ENCODE measurements at regions not wholly inside any gene's neighbourhood (a gene's known extent, or its start where the extent isn't known, plus 50 kb on each side); places are given as distances from the start of the nearest gene placed in this dataset.

DNA sequence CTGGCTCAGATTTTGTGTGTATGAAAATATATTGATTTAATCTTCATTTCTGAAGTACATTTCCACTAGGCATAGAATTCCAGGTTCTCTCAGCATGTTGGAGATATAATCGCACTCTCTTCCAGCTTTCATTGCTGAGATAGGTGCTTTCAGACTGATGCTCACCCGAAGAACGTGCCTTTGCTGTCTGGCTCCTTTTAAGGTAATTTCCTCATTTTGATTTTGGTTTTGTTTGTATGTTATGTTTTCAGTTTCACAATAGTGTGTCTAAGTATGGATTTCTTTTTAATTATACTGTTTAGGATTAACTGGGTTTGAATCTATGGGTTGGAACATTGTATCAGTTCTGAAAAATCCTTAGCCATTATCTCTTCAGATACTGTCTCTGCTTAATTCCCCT is 132.0 kb upstream of the NFIB start:
- ChIA-PET CTCF (no interaction called here), POLR2A (no interaction called here), RAD21 (ENCODE audit: low non-redundant PET in 1 of 2, low total read pairs in 2 of 2, uncharacterized antibody in 2 of 2, unreplicated experiment in 2 of 2) (no interaction called here)
- no peak for ATAC-seq
- H3K27me3 ChIP-seq (ENCODE audit: insufficient read depth, low read length) = peaks cover 3% of the 10 kb centered on the region; the same call in 1 of the 2 replicates
- no peak overlapping the region for H3K4me3 ChIP-seq (replicated peaks in 1 of 2; ENCODE audit: low read depth in 1 of 2, low read length in 2 of 2)
- TF ChIP-seq MAX (IDR thresholded peaks at IDR 0.05) = no peak
- no peak for TF ChIP-seq SIN3A (IDR thresholded peaks at IDR 0.05; ENCODE audit: low read depth)
- TF ChIP-seq, protein P1, sequence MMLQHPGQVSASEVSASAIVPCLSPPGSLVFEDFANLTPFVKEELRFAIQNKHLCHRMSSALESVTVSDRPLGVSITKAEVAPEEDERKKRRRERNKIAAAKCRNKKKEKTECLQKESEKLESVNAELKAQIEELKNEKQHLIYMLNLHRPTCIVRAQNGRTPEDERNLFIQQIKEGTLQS (IDR thresholded peaks at IDR 0.05) = no peak
- TF ChIP-seq, protein P2, sequence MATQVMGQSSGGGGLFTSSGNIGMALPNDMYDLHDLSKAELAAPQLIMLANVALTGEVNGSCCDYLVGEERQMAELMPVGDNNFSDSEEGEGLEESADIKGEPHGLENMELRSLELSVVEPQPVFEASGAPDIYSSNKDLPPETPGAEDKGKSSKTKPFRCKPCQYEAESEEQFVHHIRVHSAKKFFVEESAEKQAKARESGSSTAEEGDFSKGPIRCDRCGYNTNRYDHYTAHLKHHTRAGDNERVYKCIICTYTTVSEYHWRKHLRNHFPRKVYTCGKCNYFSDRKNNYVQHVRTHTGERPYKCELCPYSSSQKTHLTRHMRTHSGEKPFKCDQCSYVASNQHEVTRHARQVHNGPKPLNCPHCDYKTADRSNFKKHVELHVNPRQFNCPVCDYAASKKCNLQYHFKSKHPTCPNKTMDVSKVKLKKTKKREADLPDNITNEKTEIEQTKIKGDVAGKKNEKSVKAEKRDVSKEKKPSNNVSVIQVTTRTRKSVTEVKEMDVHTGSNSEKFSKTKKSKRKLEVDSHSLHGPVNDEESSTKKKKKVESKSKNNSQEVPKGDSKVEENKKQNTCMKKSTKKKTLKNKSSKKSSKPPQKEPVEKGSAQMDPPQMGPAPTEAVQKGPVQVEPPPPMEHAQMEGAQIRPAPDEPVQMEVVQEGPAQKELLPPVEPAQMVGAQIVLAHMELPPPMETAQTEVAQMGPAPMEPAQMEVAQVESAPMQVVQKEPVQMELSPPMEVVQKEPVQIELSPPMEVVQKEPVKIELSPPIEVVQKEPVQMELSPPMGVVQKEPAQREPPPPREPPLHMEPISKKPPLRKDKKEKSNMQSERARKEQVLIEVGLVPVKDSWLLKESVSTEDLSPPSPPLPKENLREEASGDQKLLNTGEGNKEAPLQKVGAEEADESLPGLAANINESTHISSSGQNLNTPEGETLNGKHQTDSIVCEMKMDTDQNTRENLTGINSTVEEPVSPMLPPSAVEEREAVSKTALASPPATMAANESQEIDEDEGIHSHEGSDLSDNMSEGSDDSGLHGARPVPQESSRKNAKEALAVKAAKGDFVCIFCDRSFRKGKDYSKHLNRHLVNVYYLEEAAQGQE (IDR thresholded peaks at IDR 0.05; ENCODE audit: low read depth) = no peak
- TF ChIP-seq ZNF274 (IDR thresholded peaks at IDR 0.05; ENCODE audit: low read depth, low read length) = no peak
- TF ChIP-seq ZFX (IDR thresholded peaks at IDR 0.05) = no peak
- no peaks in the 10 kb centered on the region for H3K9me3 ChIP-seq (ENCODE audit: control insufficient read depth in 1 of 2, insufficient read depth in 1 of 2, low read depth in 1 of 2, low read length in 2 of 2)
- no peaks in the 10 kb centered on the region for H3K9me2 ChIP-seq (ENCODE audit: insufficient read depth)
- no peak overlapping the region for H3K27ac ChIP-seq (ENCODE audit: low read depth, low read length)
- no peak overlapping the region for H3K4me2 ChIP-seq (ENCODE audit: low read length)
- no peak overlapping the region for H3K9ac ChIP-seq (ENCODE audit: low read length)
- no peaks in the 10 kb centered on the region for H3K79me2 ChIP-seq (ENCODE audit: insufficient read depth, low read length)
- intact Hi-C loops (cut with micrococcal nuclease) = no loop called here
- no peaks in the 10 kb centered on the region for H3K36me3 ChIP-seq (ENCODE audit: control insufficient read depth in 1 of 2, insufficient read depth in 2 of 2, low read length in 2 of 2)
- no peak for DNase-seq (ENCODE audit: low read depth, low spot score)
- H4K20me1 ChIP-seq (ENCODE audit: insufficient read depth) = no peaks in the 10 kb centered on the region
- no peak overlapping the region for H2AFZ ChIP-seq (ENCODE audit: low read depth, low read length, poor library complexity, severe bottlenecking)
- no TSS peak for BruUV-seq (replicated peaks)
- no peaks in the 10 kb centered on the region for H3K4me1 ChIP-seq (ENCODE audit: control insufficient read depth in 1 of 2, insufficient read depth in 2 of 2, low read length in 2 of 2)

Data from HCT116 (cell line).